ENCODE measurements at regions not wholly inside any gene's neighbourhood (a gene's known extent, or its start where the extent isn't known, plus 50 kb on each side); places are given as distances from the start of the nearest gene placed in this dataset.
A peak's percentile ranks its signal among the peaks of the same experiment; 100 is the strongest.
"Not testable (repeated sequence)": the region's sequence is repeated elsewhere in the genome, so short reads cannot be mapped to it uniquely, and the experiment has no call there.

DNA sequence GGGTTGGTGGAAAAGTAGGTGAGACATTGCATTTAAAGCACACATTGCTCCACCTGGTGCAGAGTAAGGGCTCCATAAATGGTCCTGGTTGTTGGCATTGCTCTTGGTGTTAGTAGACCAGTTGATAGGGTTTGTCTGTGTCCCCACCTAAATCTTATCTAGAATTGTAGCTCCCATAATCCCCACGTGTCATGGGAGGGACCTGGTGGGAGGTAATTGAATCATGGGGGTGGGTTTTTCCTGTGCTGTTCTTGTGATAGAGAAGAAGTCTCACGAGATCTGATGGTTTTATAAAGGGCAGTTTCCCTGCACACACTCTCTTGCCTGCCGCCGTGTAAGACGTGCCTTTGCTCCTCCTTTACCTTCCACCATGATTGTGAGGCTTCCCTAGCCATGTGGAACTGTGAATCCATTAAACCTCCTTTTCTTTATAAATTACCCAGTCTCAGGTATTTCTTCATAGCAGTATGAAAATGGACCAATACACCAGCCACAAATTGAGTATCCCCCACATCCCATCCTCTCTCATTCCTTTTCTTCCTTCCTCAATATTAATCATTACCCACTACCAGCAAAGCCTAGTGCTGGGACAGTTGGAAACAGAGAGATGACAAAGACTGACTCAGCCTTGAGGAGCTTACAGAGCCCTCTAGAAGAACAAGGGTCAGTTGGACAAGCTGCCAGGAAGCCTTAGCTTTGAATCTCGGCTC, 285.9 kb upstream of the CRY1 start:
- peaks cover 0 to 12% of the 10 kb centered on the region in 2 donors for H3K4me1 ChIP-seq (replicated peaks in 1 of 2)
- not testable (repeated sequence) for H3K27ac ChIP-seq, H3K4me3 ChIP-seq
- ATAC-seq (replicated peaks in 6 of 8), result peak in 2 of 8 experiments; percentile 15 to 48
- in situ Hi-C loops (cut with MboI; ENCODE audit: low pct_unique_long_range_greater_than_20kb in 2 of 9, low sequenced_read_pairs in 9 of 9, unreplicated experiment in 9 of 9), result loop anchor here in 1 of 9 experiments (25.0 kb wide), 1 partner anchor 242 kb away; no protein-coding TSS in a partner anchor
- 60 to 100% (median 88%) methylated on average over 1 to 5 of the region's 6 CpGs; no CpG with 5 or more reads in 5 of the 10 experiments for WGBS, 10 experiments

GRCh38 chr12:107379852-107380567, 286.7 kb upstream of the CRY1 start:
- peak in 4 of 8 experiments; percentile 30 to 79 (median 52) for ATAC-seq (replicated peaks in 6 of 8)
- WGBS, 10 experiments, result 0 to 97% (median 11%) methylated on average over 1 to 5 of the region's 15 CpGs; no CpG with 5 or more reads in 2 of the 10 experiments
- in situ Hi-C loops (cut with MboI; ENCODE audit: low pct_unique_long_range_greater_than_20kb in 2 of 9, low sequenced_read_pairs in 9 of 9, unreplicated experiment in 9 of 9), result loop anchor here in 1 of 9 experiments (25.0 kb wide), 1 partner anchor 243 kb away; no protein-coding TSS in a partner anchor
- H3K4me3 ChIP-seq, result no peak overlapping the region
- H3K27ac ChIP-seq, result no peak overlapping the region
- H3K4me1 ChIP-seq (replicated peaks in 1 of 2), result peaks cover 0 to 7% of the 10 kb centered on the region in 2 donors

DNA sequence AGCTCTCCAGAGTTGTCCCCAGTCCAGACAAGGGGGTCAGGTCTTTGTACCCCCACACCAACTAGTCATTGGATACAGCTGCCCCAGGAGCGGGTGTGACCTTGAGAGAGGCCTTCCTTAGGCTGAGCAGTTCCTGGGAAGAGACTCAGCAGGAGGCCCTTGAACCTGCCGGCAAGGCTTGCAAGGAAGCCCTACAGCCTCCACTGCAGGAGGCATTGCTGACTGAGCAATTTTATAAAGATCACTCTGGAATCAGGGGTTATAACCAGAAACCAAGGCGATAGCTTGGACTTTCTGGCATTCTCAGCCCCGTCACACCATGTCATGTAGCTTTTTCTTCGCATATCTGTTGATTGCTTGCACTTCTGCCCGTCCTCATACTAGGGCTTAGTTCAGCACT, 291.3 kb upstream of the CRY1 start:
- no peak for ATAC-seq (replicated peaks in 6 of 8)
- H3K4me1 ChIP-seq (replicated peaks in 1 of 2), result peaks cover 0 to 10% of the 10 kb centered on the region in 2 donors
- no peak overlapping the region for H3K4me3 ChIP-seq
- 50 to 100% (median 84%) methylated on average over 2 to 4 of the region's 6 CpGs; no CpG with 5 or more reads in 4 of the 10 experiments for WGBS, 10 experiments
- in situ Hi-C loops (cut with MboI; ENCODE audit: low pct_unique_long_range_greater_than_20kb in 2 of 9, low sequenced_read_pairs in 9 of 9, unreplicated experiment in 9 of 9), result loop anchor here in 1 of 9 experiments (25.0 kb wide), 1 partner anchor 247 kb away; no protein-coding TSS in a partner anchor
- H3K27ac ChIP-seq, result no peak overlapping the region

DNA sequence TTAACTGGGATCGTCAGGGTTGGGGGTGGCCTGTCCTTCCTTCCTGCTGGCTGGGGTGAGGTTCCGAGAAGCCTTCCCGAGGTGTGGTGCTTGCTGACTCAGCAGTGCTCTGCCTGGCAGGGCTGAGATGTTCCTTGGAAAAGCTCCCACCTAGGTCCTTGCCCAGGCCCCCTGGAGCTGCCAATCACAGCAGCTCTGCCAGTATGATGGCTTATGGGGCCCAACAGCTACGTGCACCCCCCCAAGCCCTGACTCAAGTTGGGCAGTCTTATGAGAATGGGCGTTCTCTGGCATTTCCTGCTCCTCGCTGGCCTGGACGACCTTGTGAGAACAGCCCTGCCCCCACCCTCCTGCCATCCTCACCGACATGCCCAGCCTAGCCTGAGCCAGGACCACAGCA, 292.2 kb upstream of the CRY1 start:
- WGBS, 10 experiments, result 0 to 71% (median 20%) methylated on average over 1 to 7 of the region's 8 CpGs; no CpG with 5 or more reads in 5 of the 10 experiments
- ATAC-seq (replicated peaks in 6 of 8), result peak in 2 of 8 experiments; percentile 81 to 91
- in situ Hi-C loops (cut with MboI; ENCODE audit: low pct_unique_long_range_greater_than_20kb in 2 of 9, low sequenced_read_pairs in 9 of 9, unreplicated experiment in 9 of 9), result loop anchor here in 1 of 9 experiments (25.0 kb wide), 1 partner anchor 248 kb away; no protein-coding TSS in a partner anchor
- H3K4me3 ChIP-seq, result no peak overlapping the region
- peaks cover 0 to 3% of the 10 kb centered on the region in 2 donors for H3K4me1 ChIP-seq (replicated peaks in 1 of 2)
- no peak overlapping the region for H3K27ac ChIP-seq

- in situ Hi-C loops (cut with MboI; ENCODE audit: low pct_unique_long_range_greater_than_20kb in 2 of 9, low sequenced_read_pairs in 9 of 9, unreplicated experiment in 9 of 9), result loop anchor here in 1 of 9 experiments (25.0 kb wide), 1 partner anchor 249 kb away; no protein-coding TSS in a partner anchor
- peak in 5 of 8 experiments; percentile 61 to 93 (median 79) for ATAC-seq (replicated peaks in 6 of 8)
- WGBS, 10 experiments, result 33 to 100% (median 87%) methylated on average over 1 to 4 of the region's 4 CpGs; no CpG with 5 or more reads in 6 of the 10 experiments
These were observed 293.2 kb upstream of the CRY1 start for GRCh38 chr12:107386569-107386968.

GRCh38 chr12:107388263-107388662, 294.9 kb upstream of the CRY1 start:
- in situ Hi-C loops (cut with MboI; ENCODE audit: low pct_unique_long_range_greater_than_20kb in 2 of 9, low sequenced_read_pairs in 9 of 9, unreplicated experiment in 9 of 9), result loop anchor here in 1 of 9 experiments (25.0 kb wide), 1 partner anchor 251 kb away; no protein-coding TSS in a partner anchor
- WGBS, 10 experiments, result 77 to 100% (median 90%) methylated on average over 1 of the region's 1 CpG; no CpG with 5 or more reads in 4 of the 10 experiments
- H3K27ac ChIP-seq, result no peak overlapping the region
- H3K4me3 ChIP-seq, result no peak overlapping the region
- no peak for ATAC-seq (replicated peaks in 6 of 8)
- peaks cover 0 to 13% of the 10 kb centered on the region in 2 donors for H3K4me1 ChIP-seq (replicated peaks in 1 of 2)

More at GRCh38 chr12:107386569-107386968, 293.2 kb upstream of the CRY1 start:
- Histone ChIP-seq H3K4me3 (no peak overlapping the region), H3K27ac (no peak overlapping the region), H3K4me1 (replicated peaks in 1 of 2) (peaks cover 0 to 3% of the 10 kb centered on the region in 2 donors)

DNA sequence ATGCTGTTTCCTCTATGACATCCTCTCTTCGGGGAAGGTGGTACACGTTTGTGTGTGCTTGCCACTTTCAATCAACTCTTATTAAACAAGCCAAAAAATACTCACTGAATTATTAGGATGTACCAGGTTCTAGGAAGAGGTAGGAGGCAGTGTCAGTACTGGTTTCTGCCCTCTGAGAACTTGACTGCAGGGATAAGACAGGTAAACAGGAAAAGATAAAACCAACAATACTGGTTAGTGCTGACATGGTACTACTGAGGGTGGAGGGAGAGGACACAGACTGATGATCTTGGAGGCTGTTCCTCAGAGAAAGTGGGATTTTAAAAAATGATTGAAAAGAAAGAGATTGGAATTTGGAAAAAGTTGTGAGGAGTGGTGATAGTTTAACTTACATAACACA, 295.2 kb upstream of the PWP1 start:
- in situ Hi-C loops (cut with MboI; ENCODE audit: low pct_unique_long_range_greater_than_20kb in 2 of 9, low sequenced_read_pairs in 9 of 9, unreplicated experiment in 9 of 9), result loop anchor here in 1 of 9 experiments (25.0 kb wide), 1 partner anchor 253 kb away; no protein-coding TSS in a partner anchor
- 21 to 100% (median 53%) methylated on average over 1 to 2 of the region's 2 CpGs; no CpG with 5 or more reads in 1 of the 10 experiments for WGBS, 10 experiments
- peaks cover 0 to 15% of the 10 kb centered on the region in 2 donors for H3K4me1 ChIP-seq (replicated peaks in 1 of 2)
- ATAC-seq (replicated peaks in 6 of 8), result no peak
- H3K27ac ChIP-seq, result no peak overlapping the region
- no peak overlapping the region for H3K4me3 ChIP-seq

GRCh38 chr12:107393043-107393717, 292.4 kb upstream of the PWP1 start:
- H3K4me3 ChIP-seq, result no peak overlapping the region
- 53 to 100% (median 80%) methylated on average over 1 to 6 of the region's 10 CpGs; no CpG with 5 or more reads in 5 of the 10 experiments for WGBS, 10 experiments
- H3K27ac ChIP-seq, result no peak overlapping the region
- in situ Hi-C loops (cut with MboI; ENCODE audit: low pct_unique_long_range_greater_than_20kb in 2 of 9, low sequenced_read_pairs in 9 of 9, unreplicated experiment in 9 of 9), result loop anchor here in 1 of 9 experiments (25.0 kb wide), 1 partner anchor 256 kb away; no protein-coding TSS in a partner anchor
- ATAC-seq (replicated peaks in 6 of 8), result peak in 5 of 8 experiments; percentile 74 to 92 (median 86)
- peaks cover 0 to 24% of the 10 kb centered on the region in 2 donors for H3K4me1 ChIP-seq (replicated peaks in 1 of 2)

DNA sequence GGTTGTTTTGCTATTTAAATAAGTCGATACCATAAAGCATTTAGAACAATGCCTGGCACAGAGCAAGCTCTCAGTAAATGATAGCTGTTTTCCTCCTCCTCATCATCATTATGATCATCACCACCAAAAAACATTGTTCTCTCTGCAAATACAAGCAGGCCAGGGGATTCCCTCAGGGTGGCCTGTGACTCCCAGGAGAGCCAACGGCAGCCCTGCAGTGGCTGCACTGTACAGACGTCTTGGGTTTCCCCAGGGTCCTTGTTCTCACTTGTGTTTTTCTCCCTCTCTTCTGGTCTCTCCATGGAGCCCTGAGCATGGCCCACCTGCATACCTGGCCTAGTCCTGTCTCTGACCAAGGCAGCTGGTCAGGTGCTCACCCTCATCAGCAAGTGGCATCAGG, 290.9 kb upstream of the PWP1 start:
- H3K27ac ChIP-seq, result no peak overlapping the region
- peaks cover 0 to 36% of the 10 kb centered on the region in 2 donors for H3K4me1 ChIP-seq (replicated peaks in 1 of 2)
- no peak for ATAC-seq (replicated peaks in 6 of 8)
- in situ Hi-C loops (cut with MboI; ENCODE audit: low pct_unique_long_range_greater_than_20kb in 2 of 9, low sequenced_read_pairs in 9 of 9, unreplicated experiment in 9 of 9), result loop anchor here in 1 of 9 experiments (25.0 kb wide), 1 partner anchor 257 kb away; no protein-coding TSS in a partner anchor
- WGBS, 10 experiments, result 43 to 93% (median 75%) methylated on average over 1 to 2 of the region's 3 CpGs; no CpG with 5 or more reads in 3 of the 10 experiments
- H3K4me3 ChIP-seq, result no peak overlapping the region

- no peak overlapping the region for H3K4me3 ChIP-seq
- WGBS, 10 experiments, result 60 to 100% (median 81%) methylated on average over 1 of the region's 3 CpGs; no CpG with 5 or more reads in 6 of the 10 experiments
- no peak for ATAC-seq (replicated peaks in 6 of 8)
- H3K27ac ChIP-seq, result no peak overlapping the region
- in situ Hi-C loops (cut with MboI; ENCODE audit: low pct_unique_long_range_greater_than_20kb in 2 of 9, low sequenced_read_pairs in 9 of 9, unreplicated experiment in 9 of 9), result loop anchor here in 1 of 9 experiments (25.0 kb wide), 1 partner anchor 259 kb away; no protein-coding TSS in a partner anchor
- H3K4me1 ChIP-seq (replicated peaks in 1 of 2), result peaks cover 0 to 38% of the 10 kb centered on the region in 2 donors
These were observed 289.8 kb upstream of the PWP1 start for GRCh38 chr12:107395817-107396216.

DNA sequence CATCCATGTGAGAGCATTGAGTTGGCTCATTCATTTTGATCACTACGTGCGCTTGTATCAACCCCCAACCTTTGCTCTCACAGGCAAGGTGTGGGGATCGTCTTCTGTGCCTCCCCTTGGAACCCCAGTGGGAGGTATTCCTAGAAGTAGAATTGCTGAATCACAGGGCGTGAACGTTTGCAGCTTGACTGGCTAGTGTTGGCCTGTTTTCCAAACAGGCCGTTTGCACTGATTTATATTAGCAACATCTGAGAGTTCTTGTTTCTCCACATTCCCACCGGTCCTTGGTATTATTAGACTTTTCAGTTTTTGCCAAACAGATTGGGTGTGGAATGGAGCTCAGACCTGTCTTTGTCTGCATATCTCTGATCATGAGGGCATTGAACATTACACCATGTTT, 288.6 kb upstream of the PWP1 start:
- H3K4me1 ChIP-seq (replicated peaks in 1 of 2), result peaks cover 0 to 38% of the 10 kb centered on the region in 2 donors
- WGBS, 10 experiments, result 0 to 80% (median 69%) methylated on average over 1 to 7 of the region's 7 CpGs; no CpG with 5 or more reads in 1 of the 10 experiments
- H3K4me3 ChIP-seq, result no peak overlapping the region
- in situ Hi-C loops (cut with MboI; ENCODE audit: low pct_unique_long_range_greater_than_20kb in 2 of 9, low sequenced_read_pairs in 9 of 9, unreplicated experiment in 9 of 9), result loop anchor here in 1 of 9 experiments (25.0 kb wide), 1 partner anchor 260 kb away; no protein-coding TSS in a partner anchor
- no peak overlapping the region for H3K27ac ChIP-seq
- ATAC-seq (replicated peaks in 6 of 8), result peak in 3 of 8 experiments; percentile 24 to 88 (median 85)
